HG03354 (cell line): ENCODE measurements at regions not wholly inside any gene's neighbourhood (a gene's known extent, or its start where the extent isn't known, plus 50 kb on each side); places are given as distances from the start of the nearest gene placed in this dataset.

Experiments
- ATAC-seq: cut with Tn5 transposase; IDR thresholded peaks from one replicate; pipeline ENCODE4 v1.9.1; 2021; ENCODE audit warnings: mild to moderate bottlenecking; ENCODE audit not compliant: unreplicated experiment, poor library complexity, severe bottlenecking

DNA sequence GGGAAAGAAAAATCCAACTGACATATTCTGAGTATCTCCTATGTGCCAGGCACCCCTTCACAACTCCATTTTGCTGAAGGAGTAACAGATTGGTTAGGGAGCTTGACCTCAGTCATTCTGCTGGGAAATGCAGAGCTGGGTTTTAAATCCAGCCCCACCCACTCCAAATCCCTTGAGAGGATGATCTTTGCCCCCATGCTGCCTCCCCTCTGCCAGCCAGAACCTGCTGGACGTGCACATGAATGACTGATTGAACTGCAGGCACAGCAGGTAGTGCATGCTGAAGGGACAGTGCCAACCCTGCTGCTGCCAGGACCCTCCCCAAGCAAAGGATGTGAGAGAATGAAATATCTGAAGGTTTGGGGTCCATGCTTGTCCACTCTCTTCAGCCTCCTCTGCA lies 340.9 kb downstream of the BUD13 start:
- no peak for ATAC-seq

DNA sequence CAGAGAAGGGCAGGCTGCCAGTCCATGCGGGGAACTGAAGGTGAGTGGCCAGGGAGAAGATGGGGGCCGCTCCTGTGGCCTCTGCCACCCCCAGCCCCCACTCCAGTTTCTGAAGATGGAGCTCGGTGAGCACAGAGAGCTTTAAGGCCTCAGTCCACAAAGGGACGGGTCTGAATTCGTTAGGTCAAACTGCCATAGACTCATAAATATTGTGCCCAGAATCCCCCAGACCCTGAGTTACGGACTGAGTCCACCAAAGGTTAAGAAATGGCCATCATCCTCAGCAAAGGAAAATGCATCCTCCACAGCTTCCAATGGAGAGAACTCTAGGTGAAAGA lies 344.2 kb downstream of the BUD13 start:
- no peak for ATAC-seq

DNA sequence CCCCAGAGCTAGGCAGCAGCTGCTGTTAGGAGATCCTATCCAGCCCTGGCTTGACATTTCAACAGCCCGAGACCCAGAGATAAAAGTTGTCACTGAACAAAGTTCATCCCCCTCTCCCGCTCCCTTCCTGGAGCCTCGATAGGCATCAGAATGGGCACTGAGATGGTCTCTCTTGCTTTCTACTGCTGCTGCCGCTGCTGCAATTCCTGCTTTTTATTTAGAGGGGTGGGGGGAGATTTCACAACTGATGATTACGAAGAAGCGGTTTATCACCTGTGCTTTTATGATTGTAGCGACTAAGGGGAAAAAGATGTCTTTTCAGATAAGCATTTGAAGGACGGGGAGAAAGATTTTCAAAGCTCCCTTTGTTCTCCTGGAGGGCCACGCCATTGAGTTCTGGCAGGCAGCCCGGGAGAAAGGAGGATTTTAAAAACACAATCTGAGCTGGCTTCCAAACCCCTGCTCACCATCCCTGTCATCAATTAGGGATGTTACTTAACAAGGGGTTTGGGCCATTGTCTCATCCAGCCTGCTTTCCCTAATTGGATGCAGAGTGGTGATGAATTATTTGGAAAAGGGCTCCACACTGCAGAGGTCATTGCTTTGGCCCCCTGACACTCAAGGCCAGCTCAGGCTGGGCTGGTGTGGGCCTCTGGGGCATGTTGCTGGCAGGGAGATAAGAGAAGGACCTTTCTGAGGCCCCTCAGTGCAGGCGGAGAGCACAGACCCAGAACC lies 344.7 kb downstream of the BUD13 start:
- no peak for ATAC-seq

DNA sequence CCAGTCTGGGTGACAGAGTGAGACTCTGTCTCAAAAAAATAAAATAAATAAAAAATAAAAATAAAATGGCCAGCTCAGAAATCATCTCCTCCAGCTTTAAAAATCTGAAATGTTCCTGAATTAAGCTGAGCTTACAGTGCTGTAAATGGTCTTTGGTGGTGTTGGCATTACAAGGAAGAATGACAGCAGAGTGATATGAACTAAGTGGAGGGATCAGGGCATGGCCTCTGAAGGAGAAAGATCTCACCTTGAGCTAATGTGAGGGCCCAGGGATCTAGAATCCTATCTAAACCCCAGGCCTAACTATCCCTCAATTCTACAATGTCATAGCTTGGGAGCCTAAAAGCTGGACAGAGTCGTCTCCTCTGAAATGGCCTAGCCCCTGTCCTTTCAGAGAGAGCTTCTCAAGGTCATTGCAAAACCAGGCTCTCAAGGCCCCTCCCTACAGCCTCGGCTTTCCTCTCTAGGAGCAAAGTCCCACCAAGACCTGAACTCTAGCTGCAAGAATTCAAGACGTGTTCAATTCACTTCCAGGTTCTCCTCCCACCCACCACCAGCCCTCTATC lies 345.4 kb downstream of the BUD13 start:
- ATAC-seq: no peak

DNA sequence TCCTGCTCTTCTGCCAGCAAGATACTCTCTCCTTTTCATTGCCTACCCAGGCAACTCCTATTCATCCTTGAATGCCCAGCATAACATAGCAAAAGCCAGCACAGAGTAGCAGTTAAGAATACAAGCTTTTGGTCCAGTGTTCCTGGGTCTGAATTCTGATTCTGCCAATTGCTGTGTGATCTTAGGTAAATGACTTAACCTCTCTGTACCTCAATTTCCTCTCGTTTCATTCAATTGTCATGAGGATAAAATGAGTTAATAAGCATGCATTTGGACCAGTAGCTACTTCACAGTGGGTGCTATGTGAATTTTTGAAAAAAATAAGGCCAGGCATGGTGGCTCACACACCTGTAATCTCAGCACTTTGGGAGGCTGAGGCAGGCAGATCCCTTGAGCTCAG lies 346.0 kb downstream of the BUD13 start:
- no peak for ATAC-seq

DNA sequence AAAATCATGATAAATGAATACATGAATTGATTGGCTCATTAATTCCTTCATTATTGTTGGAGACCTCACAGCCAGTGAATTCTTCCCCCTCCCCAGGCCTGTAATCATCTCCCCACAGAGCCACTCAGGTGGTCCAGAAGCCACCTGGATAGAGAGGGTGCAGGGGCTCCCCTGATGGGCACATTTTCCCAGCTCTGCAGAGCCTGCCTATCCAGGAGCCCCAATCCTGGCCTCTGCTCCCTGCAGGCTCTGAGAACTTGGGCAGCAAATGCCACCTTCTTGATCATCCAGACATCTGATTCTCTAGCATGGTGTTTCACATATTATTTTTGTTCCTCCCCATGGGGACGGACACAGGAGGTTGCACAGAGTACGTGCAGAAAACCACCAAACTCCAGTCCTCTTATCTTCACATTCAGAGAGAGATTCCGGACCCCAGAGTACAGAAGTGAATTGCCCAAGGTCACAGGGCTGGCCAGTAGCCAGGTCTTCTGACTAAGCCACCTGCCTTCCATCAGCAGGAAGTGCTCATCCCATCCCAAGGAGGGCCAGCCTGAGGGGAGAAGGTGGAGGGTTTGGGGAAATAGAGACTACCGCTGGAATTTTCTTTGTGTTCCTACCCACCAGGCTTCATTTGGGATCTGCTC lies 348.0 kb downstream of the BUD13 start:
- ATAC-seq: no peak

DNA sequence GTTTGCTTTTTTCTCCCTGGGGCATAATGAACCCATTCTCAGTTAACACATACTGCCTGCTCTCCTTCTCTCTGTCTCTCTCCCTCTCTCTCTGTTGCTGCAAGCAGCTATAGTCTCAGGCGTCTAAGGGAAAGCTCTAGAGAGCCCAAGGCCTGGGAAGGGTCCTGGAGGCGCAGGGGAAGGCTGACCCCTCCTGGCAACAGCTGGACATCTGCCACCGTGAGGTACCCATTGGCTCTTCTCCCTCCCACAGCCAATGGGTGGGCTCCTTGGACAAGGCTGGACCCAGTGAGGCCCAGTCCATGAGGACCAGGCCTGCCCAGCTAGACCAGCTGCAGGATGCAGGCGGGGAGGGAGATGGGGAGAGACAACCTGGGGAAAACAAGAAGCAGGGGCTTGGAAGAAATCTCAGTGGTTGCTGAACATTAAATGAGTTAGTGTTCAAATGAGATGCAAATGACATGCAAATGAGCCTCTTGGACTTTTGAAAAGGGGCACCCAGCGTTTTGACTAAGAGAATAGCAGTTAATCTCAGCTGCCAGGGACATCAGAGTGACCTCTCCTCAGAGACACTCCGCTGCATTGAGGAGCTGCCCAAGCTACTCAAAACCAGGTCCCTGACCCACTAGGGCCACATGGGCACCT lies 349.7 kb downstream of the BUD13 start:
- no peak for ATAC-seq

DNA sequence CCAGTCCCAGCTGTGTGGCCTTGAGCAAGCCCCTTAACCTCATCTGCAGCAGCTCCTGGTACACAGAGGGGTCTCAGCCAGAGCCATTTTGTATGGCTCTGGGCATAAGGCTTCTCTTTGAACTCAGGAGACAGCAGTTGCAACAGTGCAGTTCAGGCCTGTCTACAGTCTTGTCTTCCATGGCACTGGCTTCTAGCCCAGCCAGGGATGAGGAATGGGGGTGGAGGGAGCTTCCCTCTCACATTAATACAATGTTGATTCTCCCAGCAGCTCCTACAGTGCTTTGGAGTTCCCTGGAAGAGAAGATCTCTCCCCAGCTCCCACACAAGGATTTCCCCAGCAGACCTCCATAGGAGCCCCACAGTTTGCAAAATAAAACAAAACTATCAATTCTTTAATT lies 350.2 kb downstream of the BUD13 start:
- no peak for ATAC-seq

DNA sequence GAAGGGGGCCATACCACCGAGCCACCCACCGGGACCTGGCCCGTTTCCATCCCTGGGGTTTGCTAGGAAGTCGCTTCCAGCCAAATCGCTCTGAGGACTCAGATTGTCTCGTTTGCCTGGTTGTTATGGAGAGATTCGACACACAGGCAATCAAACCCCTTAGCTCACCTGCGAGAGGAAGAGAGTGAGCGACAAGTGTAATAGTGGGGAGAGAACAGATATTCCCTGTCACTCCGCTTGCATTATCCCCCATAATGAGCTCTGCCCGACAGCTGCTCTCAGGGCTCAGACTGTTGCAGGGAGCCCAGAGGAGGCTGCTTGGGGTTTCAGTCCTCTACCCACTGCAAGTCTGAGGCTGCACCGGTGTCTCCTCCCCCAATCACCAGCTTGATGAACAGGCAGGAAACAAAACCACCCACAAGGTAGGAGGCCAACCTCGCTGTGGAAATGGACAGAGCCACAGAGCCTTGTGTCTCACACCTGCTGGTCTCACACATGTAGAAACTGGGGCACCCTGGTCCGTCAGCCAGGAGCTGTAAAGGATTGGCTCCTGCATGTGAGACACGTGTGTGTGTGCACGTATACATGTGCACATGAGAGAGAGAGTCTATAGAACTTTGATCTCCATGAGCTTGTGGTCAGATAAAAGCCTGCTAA lies 351.1 kb downstream of the BUD13 start:
- no peak for ATAC-seq

DNA sequence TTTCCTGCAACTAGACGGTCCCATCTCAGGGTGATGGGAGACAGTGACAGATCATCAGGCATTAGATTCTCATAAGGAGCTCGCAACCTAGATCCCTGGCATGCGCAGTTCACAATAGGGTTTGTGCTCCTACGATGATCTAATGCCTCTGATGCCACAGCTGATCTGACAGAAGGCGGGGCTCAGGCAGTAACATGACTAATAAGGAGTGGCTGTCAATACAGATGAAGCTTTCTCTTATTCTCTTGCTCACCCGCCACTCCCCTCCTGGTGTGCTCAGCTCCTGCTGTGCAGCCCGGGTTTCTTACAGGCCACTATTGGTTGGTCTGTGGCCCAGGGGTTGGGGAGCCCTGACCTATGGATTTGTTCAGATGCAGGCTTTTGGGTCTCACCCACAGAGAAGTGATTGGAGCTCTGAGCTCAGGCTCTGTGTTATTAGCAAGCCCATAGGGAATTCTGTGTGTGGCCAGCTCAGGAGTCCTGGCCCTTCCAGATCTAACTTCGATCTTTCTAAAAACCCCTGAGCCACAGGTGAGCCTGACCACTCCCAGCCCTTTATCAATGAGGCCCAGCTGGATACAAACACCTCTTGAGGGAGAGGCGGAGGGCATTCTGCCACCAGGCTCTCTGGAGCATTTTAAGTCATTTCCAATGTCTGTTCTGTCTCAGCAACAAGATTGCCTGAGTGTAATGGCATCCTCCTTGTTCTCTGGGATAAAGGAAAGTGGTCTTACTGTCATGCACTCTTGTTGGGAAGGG lies 351.8 kb downstream of the BUD13 start:
- no peak for ATAC-seq

DNA sequence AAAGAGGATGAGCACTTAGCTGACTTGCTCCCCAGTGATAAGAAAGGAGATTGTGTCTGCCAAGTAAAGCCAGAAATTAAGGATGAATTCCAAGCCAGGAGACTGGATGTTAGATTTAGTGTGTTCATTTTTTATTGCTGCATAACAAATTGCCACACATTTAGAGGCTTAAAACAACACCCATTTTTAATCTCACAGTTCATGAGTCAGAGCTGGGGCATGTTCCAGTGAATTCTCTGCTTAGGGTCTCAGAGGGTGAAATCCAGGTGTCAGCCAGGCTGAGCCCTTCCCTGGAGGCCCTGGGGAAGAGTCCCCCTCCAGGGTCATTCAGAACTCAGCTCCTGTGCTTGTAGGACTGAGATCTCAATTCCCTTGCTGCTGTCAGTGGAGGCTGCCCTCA lies 352.8 kb downstream of the BUD13 start:
- no peak for ATAC-seq

DNA sequence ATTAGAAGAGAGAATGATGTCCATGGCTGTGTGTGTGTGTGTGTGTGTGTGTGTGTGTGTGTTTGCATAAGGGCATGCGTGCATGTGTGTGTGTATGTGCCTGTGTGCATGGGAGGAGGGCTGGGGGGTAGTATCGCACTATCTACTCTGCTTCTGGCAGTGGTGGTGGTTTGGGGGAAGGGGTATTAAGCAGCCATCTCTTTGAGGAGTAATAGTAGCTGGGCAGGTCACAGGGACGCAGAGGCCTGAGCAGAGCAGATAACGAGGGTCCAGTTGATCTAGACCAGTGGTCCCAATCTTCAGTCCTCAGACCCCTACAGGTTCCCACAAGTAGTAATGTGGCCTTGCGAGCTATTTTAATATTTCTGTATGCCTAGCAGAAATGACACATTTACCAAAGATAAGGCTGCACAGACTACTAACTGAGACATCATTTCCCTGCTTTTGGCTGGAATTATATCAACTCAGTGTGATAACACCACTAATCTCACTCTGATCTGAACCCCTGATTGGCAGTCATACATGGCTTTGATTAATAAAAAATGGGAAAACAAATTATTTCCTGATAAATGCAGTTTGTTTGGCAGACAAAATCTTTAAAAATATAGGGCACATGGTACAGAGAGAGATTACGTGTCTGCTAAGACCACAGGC lies 354.3 kb downstream of the BUD13 start:
- no peak for ATAC-seq

DNA sequence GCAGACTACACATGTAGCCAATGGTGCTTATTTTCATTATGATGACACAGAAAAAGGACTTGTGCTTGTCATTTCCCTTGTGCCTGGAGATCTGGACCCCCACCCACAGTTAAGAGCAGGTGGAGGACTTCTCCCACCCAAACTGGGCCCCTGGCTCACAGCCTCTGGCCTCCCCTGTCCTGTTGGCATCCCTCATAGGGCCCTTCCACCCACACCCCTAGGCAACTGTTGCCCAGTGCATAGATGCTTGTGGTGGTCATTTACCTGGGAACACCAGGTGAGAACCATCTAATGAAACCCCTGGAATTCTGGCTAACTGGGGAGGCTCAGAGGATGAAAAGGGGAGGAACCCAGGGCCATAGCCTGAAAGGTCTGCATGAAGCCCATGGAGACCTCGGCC lies 355.9 kb downstream of the BUD13 start:
- no peak for ATAC-seq

DNA sequence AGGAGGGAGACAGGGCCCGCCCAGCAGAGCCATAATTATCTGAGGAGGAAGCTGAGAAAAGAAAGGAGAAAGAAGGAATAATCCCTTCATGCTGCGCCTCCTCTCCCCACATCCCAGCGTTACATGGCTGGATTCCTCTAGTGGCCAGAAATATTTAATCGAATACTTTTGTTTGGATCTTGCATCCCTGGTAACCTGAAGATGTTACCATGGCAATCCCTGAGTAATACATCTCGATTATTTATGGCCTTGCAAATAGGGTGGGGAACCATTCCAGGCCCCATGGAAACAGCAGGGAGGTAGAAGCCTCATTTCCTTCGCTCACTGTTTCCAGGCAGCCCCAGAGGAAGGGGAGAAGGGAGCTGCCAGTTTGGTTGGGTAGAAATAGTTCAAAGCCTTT lies 357.7 kb downstream of the BUD13 start:
- ATAC-seq: no peak

DNA sequence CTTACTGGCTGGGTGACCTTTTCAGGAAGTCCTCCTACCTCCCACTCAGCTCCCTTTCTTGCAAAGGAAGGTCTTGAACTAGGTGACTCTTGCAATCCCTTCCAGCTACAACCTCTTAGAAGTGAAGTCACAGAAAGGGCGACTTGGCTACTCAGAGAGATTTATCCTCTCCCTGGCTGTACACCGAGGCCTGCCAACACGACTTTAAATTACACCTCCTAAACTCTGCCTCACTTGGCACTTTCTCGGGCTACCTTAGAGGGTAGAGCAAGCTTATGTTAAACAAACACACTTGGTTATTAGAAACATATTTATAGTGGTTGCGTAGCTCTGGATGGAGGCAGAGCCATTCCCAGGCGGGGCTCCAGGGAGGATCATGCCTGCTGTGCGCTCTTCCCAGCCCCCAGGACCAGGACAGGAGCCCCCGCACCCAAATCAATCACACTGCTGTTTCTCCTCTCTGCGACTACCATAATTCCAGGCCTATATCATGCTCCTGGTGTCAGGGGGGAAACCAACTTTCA lies 358.4 kb downstream of the BUD13 start:
- no peak for ATAC-seq

DNA sequence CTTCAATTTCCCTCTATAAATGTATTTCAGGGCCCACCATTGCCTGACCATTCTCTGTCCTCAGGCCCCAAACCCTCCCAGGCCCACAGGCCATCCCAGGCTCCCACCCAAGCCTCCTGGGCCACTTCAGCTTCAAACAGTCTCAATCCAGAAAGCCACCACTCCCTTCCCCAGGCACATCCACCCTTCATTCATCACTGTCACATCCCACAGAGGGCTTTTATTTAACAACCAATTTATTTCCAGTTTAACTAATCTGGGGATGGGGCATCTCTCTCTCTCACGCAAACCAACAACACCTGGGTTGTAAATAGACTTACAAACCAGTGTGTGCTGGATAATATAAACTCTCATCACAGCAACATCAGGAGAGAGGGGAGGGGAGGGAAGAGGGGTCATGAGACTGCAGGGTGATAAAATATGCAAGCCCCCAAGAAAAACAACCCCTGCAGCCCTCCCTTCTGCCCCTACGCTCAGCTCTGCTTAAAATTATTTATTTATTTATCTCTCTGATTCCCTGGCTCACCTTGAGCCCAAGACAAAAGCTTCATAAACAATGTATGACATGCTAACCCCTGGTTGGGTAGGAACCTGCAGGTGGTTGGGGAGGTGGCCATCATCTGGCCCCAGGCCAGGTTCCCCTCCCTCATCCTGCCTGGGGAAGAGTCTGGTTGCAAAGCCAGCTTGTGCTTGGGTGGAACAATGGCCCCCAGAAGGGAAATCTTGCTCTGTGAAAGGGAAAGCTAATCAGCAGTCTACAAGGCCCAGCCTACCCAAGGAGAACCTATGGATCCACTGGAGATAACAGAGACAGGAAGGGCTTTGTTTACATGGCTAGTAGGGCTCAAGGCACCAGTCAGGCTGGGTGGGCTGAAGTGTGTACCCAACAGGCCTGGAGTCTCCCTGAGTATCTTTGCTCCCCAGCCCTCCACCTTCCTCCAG lies 359.2 kb downstream of the BUD13 start:
- no peak for ATAC-seq

DNA sequence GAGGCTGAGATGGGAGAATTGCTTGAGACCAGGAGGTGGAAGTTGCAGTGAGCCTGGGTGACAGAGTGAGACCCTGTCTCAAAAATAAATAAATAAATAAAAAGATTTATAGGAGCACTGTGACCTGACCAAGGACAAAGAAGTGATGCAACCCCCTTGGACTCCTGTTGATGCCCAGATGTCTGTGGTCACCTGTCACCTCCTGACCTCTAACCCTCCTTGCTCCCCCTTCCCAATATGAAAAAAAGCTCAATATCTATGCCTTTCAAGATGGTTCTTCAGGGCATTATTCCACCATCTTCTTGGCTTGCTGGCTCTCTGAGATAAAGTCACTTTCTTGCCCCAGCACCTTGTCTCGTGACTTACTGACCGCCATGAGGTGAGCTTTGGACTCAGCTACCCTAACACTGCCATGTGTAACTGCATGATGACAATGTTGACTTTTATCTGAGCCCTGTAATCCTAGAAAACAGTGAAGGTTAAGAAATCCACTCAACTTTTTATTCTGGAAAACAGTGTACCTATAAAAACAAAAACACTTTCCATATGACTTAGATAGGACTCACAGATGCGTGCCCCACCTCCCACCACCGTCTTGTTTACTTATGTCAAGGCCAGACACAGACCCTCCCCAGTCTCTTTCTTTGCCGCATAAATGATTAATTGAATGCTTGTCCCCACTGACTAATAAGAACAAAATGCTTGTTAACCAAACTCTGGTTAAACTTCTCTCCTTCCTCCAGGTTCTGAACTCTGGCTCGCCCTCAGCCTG lies 360.5 kb downstream of the BUD13 start:
- ATAC-seq: no peak
